Renal cortex interstitium (tissue), 11 donors: ENCODE measurements at regions not wholly inside any gene's neighbourhood (a gene's known extent, or its start where the extent isn't known, plus 50 kb on each side); places are given as distances from the start of the nearest gene placed in this dataset.

Experiments
- DNase-seq, 11 donors: peaks; one replicate each; pipeline ENCODE4 v3.0.0-alpha.2; 2013; ENCODE audit warnings: low read depth in 9 of 11, low spot score in 4 of 11; ENCODE audit errors: extremely low read depth in 1 of 11

DNA sequence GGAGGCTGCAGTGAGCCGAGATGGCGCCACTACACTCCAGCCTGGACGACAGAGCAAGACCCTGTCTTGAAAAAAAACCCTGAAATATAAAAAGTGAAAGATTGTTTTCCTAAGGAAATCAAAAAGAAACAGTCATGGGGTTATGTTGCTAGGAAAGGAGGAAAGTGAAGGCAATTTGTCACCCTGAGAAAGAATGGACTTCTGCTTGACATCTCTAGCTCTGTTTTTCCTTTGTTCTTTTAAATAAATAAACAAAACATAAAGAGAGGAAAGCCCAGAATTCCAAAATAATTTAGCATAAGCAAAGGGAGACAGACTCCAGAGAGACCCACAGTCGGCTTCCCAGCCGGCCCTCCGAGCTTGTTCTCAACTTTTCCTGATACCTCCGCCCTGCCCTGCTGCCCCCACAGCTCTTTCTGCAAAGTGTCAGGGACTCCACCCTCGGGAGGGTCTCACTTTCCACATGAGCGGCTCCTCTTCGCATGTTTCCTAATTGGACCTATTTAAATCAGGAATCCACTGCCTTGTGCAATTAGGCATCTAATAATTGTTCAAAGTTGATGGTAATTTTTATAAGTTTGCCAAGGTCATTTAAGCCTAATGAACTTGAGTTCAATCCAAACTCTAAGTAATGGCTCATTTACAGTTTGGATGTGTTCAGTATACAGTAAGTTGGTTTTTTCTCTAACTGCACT lies 49.8 kb upstream of the COPS8 start:
- no peak for DNase-seq
